Adrenal gland (tissue), 5 donors: ENCODE measurements at regions not wholly inside any gene's neighbourhood (a gene's known extent, or its start where the extent isn't known, plus 50 kb on each side); places are given as distances from the start of the nearest gene placed in this dataset.

Source experiments
- CTCF ChIP-seq, 6 experiments: fragments of 450-650 bp in 4 of 6; fragments of 200-600 bp in 2 of 6; sonication (generic) in 1 of 6; IDR thresholded peaks; 1 replicate in 5 of 6; 2 replicates in 1 of 6; pipeline versions ENCODE4 v1.5.1 to v1.8.0; 2016 to 2021; ENCODE audit warnings: antibody characterized with exemption in 6 of 6, mild to moderate bottlenecking in 2 of 6, moderate library complexity in 1 of 6
- POLR2A ChIP-seq, 2 donors: fragments of 450-650 bp; IDR thresholded peaks; one replicate each; pipeline ENCODE4 v1.6.1; 2017; ENCODE audit warnings: antibody characterized with exemption in 2 of 2, mild to moderate bottlenecking in 2 of 2, moderate library complexity in 1 of 2
- donor health status: DM: no; HTN: no; CAD: no.

GRCh38 chrX:151081016-151081415 lies 95.4 kb upstream of the GPR50 start:
- TF ChIP-seq POLR2A (IDR thresholded peaks at IDR 0.05) (no peak), CTCF (IDR thresholded peaks at IDR 0.05) (no peak)
